ENCODE measurements at regions not wholly inside any gene's neighbourhood (a gene's known extent, or its start where the extent isn't known, plus 50 kb on each side); places are given as distances from the start of the nearest gene placed in this dataset.
"Not testable (repeated sequence)": the region's sequence is repeated elsewhere in the genome, so short reads cannot be mapped to it uniquely, and the experiment has no call there.

- TF ChIP-seq, protein P1, sequence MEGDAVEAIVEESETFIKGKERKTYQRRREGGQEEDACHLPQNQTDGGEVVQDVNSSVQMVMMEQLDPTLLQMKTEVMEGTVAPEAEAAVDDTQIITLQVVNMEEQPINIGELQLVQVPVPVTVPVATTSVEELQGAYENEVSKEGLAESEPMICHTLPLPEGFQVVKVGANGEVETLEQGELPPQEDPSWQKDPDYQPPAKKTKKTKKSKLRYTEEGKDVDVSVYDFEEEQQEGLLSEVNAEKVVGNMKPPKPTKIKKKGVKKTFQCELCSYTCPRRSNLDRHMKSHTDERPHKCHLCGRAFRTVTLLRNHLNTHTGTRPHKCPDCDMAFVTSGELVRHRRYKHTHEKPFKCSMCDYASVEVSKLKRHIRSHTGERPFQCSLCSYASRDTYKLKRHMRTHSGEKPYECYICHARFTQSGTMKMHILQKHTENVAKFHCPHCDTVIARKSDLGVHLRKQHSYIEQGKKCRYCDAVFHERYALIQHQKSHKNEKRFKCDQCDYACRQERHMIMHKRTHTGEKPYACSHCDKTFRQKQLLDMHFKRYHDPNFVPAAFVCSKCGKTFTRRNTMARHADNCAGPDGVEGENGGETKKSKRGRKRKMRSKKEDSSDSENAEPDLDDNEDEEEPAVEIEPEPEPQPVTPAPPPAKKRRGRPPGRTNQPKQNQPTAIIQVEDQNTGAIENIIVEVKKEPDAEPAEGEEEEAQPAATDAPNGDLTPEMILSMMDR (conservative IDR thresholded peaks at IDR 0.05): no peak
- H3K27ac ChIP-seq: no peak overlapping the region
Measured at GRCh38 chr5:135743705-135744411, 90.6 kb upstream of the SLC25A48 start.

- no peak overlapping the region for H3K27ac ChIP-seq
- TF ChIP-seq, protein P1 (conservative IDR thresholded peaks at IDR 0.05): no peak
Measured at GRCh38 chr5:135743181-135743580, 91.3 kb upstream of the SLC25A48 start.

DNA sequence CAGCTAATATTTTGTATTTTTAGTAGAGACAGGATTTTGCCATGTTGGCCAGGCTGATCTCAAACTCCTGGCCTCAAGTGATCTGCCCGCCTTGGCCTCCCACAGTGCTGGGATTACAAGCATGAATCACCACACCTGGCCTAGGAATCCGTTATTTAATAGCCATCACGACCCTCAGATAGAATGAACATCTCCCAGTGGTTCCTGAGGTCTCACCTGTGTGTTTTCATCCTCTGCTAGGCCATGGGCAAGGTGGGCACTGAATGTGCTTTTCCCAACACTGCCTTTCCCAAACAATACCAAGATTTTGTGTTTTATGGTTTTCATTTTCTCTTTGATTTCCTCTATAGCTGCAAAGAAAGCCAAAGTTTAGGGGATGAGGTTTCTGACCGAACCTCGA lies 92.2 kb upstream of the SLC25A48 start:
- H3K27ac ChIP-seq: not testable (repeated sequence)

DNA sequence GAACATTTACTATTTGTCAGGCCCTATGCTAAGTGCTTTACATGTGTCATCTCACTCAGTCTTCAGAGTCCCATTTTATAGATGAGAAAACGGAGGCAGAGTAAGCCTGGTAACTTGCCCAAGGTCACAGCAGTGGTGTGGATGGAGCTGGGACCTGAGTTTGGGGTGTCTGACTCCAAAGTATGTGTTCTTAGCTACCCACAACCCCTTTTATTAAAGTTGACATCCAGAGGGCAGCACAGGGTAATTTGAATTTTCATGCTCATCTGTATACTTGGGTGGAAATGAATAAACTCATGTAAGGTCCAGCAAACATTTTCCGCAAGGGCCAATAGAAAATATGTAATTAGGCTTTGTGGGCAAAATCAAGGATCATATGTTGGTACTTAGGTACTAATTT lies 93.4 kb upstream of the SLC25A48 start:
- TF ChIP-seq, protein P1 (conservative IDR thresholded peaks at IDR 0.05): no peak
- H3K27ac ChIP-seq: no peak overlapping the region

GRCh38 chr5:135740475-135740874 lies 94.0 kb upstream of the SLC25A48 start:
- TF ChIP-seq, protein P1 (conservative IDR thresholded peaks at IDR 0.05): no peak
- H3K27ac ChIP-seq: no peak overlapping the region

DNA sequence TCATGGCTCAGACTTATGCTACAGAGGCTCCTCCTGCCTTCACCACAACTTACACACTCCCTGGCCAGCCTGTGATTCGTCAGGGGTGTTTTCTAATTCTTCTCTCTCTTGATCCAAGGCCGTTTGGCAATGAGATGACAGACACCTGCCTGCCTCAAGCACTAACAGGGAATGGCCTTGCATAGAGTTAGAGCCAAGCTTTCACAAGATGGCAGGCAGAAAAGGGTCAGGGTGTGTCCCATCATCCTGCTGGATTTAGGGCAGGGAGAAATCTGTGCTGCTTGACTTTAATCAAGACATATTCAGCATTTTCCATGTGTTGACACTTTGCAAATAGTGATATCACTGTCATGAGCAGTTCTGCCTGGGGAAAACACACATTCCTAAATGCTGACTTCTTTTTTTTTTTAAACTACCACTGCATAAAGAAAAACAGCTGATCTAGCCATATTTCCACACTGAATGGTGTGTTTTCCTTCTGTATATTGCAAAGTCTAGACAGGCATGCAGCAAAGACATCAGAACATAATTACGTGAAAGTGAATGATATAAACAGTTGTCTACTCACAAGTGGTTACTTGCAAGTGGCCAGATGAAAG lies 95.0 kb upstream of the SLC25A48 start:
- no peak overlapping the region for H3K27ac ChIP-seq
- TF ChIP-seq, protein P1 (conservative IDR thresholded peaks at IDR 0.05): no peak

DNA sequence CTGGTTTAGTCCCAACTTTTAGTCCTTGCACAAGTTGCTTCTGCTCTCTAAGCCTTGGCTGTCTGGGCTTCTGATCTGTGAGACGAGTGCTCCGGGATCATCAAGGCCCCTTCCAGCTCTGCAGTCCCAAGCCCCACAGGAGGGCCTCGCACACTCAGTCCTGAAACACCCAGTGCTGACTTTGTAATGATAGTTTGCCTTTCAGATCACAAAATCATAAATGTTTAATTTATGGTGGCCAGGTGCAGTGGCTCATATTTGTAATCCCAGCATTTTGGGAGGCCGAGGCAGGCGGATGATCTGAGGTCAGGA lies 95.9 kb upstream of the SLC25A48 start:
- TF ChIP-seq, protein P1 (conservative IDR thresholded peaks at IDR 0.05): no peak

More for the DNA sequence above, 95.9 kb upstream of the SLC25A48 start:
- no peak overlapping the region for H3K27ac ChIP-seq

Measured in VCaP (cell line).